Keratinocyte (primary cell): ENCODE measurements at regions not wholly inside any gene's neighbourhood (a gene's known extent, or its start where the extent isn't known, plus 50 kb on each side); places are given as distances from the start of the nearest gene placed in this dataset.

Source experiments
- EZH2 ChIP-seq: IDR thresholded peaks from one replicate; pipeline ENCODE4 v1.6.1; 2012; ENCODE audit warnings: inconsistent platforms, mild to moderate bottlenecking, low read length, moderate library complexity
- TF ChIP-seq, protein P1 (sequence below), 3 experiments: IDR thresholded peaks in 1 of 3; conservative IDR thresholded peaks in 1 of 3; optimal IDR thresholded peaks in 1 of 3; 2 replicates in 2 of 3; 3 replicates in 1 of 3; pipeline versions ENCODE3 to v1.5.1; 2011; ENCODE audit warnings: low read length in 3 of 3, mild to moderate bottlenecking in 3 of 3, moderate library complexity in 2 of 3, control low read depth in 1 of 3, inconsistent platforms in 1 of 3; ENCODE audit not compliant: insufficient read depth in 2 of 3; ENCODE audit errors: extremely low read depth in 1 of 3

DNA sequence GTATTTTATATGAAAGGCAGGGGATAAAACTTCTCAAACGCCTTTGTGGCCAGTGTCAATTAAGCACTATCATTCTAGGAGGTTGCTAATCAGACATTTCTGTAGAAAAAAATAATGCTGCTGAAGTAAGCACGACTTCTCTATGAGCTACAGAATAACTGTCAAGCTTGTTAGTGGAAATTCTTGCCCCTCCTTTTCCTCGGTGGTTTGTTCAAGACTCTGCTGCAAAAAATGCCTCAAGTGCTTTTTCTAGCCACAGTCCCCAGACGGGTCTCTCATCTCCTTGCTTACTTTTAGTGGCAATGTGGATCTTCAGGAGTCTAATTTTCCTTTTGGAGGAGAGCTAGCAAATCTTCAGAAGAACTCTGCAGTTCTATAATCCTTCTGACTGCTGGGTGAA lies 452.0 kb downstream of the FUT8 start:
- no peak for TF ChIP-seq EZH2
- TF ChIP-seq, protein P1, sequence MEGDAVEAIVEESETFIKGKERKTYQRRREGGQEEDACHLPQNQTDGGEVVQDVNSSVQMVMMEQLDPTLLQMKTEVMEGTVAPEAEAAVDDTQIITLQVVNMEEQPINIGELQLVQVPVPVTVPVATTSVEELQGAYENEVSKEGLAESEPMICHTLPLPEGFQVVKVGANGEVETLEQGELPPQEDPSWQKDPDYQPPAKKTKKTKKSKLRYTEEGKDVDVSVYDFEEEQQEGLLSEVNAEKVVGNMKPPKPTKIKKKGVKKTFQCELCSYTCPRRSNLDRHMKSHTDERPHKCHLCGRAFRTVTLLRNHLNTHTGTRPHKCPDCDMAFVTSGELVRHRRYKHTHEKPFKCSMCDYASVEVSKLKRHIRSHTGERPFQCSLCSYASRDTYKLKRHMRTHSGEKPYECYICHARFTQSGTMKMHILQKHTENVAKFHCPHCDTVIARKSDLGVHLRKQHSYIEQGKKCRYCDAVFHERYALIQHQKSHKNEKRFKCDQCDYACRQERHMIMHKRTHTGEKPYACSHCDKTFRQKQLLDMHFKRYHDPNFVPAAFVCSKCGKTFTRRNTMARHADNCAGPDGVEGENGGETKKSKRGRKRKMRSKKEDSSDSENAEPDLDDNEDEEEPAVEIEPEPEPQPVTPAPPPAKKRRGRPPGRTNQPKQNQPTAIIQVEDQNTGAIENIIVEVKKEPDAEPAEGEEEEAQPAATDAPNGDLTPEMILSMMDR (optimal IDR thresholded peaks at IDR 0.05 in 1 of 3, IDR thresholded peaks at IDR 0.05 in 1 of 3, conservative IDR thresholded peaks at IDR 0.05 in 1 of 3; ENCODE audit: extremely low read depth in 1 of 3, insufficient read depth in 2 of 3, low read length in 3 of 3), result no peak
